Coronary artery (tissue), 2 donors: ENCODE measurements at regions not wholly inside any gene's neighbourhood (a gene's known extent, or its start where the extent isn't known, plus 50 kb on each side); places are given as distances from the start of the nearest gene placed in this dataset.

Experiments used
- DNase-seq: peaks from one replicate; pipeline ENCODE4 v3.0.0-alpha.2; 2017; ENCODE audit warnings: low spot score
- H3K27ac ChIP-seq, 2 donors: fragments of 200-600 bp; sonication (generic); one replicate each; pipeline ENCODE4 v1.5.1; 2016 to 2019
- H3K4me3 ChIP-seq: fragments of 200-600 bp; sonication (generic); 2 replicates; pipeline ENCODE4 v1.5.1; 2016; ENCODE audit warnings: mild to moderate bottlenecking, moderate library complexity
- TF ChIP-seq, protein P1 (sequence below): fragments of 200-600 bp; sonication (generic); IDR thresholded peaks from one replicate; pipeline ENCODE4 v1.5.1; 2019; ENCODE audit warnings: antibody characterized with exemption

DNA sequence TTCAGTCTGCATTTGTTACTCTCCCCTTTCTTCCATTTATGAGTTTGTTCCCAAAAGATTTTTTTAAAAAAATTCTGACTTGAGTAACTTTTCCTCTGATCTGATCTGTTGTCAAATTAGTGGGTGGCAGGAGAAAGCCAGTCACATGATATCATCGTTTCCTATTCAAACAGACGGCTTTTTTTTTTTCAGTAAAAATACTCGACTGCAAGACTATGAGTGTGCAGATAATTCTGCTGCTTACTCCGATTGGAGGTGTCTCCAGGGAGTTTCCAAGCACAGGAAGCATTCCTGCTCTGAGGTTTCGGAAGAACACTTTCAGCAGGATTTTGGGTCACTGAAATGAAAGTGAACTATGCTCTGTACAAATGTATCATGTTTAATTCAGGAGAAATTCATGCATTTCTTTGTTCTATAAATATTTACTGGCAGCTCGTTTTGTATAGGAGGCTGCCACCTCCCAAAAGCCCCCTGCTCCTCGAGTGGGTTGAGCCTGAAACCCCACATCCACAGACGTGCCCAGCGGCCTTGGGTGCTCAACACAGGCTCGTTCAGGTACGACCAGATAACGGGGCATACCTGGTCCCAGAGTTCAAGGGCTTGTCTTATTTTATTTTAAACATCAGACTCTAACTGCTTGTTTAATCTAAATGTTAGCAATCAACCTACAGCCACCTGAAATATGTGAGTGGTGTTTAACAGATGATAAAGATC lies 126.9 kb upstream of the ZNF516 start:
- TF ChIP-seq, protein P1, sequence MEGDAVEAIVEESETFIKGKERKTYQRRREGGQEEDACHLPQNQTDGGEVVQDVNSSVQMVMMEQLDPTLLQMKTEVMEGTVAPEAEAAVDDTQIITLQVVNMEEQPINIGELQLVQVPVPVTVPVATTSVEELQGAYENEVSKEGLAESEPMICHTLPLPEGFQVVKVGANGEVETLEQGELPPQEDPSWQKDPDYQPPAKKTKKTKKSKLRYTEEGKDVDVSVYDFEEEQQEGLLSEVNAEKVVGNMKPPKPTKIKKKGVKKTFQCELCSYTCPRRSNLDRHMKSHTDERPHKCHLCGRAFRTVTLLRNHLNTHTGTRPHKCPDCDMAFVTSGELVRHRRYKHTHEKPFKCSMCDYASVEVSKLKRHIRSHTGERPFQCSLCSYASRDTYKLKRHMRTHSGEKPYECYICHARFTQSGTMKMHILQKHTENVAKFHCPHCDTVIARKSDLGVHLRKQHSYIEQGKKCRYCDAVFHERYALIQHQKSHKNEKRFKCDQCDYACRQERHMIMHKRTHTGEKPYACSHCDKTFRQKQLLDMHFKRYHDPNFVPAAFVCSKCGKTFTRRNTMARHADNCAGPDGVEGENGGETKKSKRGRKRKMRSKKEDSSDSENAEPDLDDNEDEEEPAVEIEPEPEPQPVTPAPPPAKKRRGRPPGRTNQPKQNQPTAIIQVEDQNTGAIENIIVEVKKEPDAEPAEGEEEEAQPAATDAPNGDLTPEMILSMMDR: no peak
- H3K27ac ChIP-seq: no peak overlapping the region
- H3K4me3 ChIP-seq: no peak overlapping the region
- no peak for DNase-seq

DNA sequence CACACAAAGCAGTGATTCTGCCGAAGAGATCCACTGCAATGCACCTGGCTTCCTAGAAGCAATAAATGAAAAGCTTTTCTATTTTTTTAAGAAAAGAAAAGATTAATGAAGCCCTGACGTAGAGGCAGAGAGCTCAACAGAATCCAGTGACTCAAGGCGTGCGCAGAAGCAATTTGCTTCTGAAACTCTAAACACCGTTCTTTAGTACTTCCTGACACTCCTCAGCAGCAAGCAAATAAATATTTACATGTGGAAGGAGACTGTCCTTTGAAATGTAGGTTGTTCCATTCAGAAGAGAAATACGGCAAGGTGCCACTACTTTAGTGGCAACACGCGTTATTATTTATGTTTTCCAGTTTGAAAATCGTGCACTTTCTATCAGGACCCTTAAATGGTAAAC lies 126.2 kb upstream of the ZNF516 start:
- TF ChIP-seq, protein P1: no peak
- Histone ChIP-seq H3K4me3 (no peak overlapping the region), H3K27ac (no peak overlapping the region)
- DNase-seq: no peak

DNA sequence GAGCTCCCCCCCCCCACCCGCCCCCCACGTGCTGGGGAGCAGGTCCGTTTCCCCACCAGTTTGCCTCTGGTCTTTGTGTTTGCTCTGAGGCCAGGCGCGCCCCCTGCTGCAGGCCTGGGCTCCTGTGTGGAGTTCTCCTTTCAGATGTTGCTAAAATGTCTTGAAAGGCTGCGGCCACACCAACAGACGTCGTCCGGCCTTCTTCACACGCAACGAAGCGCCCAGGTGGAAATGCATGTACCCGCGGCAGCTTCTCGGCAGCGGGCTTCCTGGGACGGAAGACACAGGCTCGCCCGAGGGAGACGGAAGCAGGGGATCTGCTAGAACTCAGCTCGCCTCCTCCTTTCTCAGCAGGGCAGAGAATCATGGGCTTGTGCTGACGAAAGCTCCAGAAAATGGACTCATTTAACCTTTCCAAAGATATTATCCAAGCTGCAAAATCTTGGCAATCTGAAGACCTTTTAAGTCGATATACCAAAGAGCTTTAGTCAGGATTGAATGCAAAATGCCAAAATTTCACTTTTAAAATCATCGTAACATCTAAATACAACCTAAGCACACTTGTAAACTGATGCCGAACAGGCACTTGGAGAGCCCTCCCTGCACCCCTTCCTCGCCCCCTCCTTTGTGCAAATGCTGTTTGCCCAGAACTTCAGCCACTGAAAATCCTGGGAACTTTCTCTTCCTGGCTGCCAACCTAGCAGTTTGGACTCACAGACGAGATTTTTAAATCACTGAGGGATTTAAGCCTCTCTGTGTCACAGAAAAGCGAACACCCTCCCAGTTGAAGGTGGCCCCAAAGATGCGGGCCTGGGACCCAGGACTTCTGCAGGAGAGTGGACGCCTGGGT lies 125.5 kb upstream of the ZNF516 start:
- TF ChIP-seq, protein P1: peak; percentile 39
- no peak for DNase-seq
- Histone ChIP-seq H3K27ac (peak overlapping the region in 1 of 2 donors; percentile 72), H3K4me3 (peak overlapping the region; percentile 74)

DNA sequence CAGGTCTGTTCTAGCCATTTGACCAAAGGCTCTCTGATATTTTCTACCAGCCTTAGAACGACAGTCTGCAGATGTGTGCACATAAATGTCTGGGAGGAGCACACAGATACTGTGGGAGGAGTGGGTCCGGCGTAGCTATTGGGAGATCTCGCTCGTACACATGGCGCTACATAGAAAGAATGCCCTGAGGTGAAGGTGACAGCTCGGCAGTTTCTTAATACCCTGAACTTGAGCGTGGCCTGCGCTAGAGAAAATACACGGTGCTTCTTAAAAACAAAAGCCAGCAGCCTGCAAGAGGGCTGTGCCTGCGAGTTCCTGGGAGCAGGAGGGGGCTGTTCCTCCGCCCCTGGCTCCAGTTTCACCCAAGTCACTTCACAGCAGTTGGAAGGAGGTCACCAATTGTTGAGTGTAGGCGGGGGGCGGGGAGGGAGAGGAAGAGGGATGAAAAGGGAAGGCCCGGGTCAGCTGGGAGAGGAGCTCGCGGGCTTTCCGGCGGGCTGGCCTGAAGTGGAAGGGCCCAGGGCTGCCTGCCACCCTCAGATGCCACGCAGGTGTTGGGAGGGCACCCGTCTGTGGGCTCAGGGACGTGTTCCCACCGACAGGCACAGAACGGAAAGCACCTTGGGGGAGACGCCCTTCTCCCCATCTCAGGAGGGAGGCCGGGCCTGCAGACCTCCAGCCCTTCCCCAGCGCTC lies 124.7 kb upstream of the ZNF516 start:
- H3K4me3 ChIP-seq: peak overlapping the region; percentile 74
- TF ChIP-seq, protein P1: no peak
- peak overlapping the region in 1 of 2 donors; percentile 72 for H3K27ac ChIP-seq
- DNase-seq: no peak

DNA sequence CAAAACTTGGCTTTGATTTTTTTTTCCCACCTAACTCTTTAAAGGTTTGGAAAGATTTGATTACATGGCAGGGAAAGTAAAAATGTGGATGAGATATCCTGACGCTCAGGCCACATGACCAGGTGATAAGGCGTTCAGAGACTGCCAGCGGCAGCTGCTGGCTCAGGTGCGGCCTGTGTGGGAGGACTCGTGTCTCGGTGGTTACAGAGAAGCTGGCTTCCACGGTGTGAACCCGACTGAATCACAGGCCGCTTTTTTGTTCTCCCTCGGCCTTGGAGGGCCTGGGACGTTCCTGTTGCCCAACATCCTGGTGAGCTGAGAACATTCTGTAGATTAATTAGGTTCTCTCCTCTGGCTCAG lies 124.2 kb upstream of the ZNF516 start:
- DNase-seq: no peak
- Histone ChIP-seq H3K27ac (peak overlapping the region in 1 of 2 donors; percentile 72), H3K4me3 (peak overlapping the region; percentile 74)

DNA sequence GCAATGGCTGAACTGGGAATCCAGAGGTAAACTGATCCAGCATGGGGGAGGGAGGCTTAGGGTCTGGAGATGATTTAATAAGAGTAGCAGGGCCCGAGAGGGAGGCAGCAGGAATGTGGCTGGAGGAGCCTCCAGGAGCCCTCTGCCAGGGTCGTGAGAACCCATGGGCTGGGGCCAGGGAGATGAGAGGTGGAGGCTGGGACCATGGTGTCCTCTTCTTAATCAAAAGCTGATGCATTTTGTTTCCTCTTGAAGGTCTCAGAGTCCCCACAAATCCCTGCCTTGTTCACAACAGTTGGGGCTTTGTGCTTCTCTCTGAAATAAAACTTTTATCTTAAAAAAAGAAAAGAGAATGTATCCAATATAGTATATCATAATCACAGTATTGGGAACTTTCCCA lies 123.7 kb upstream of the ZNF516 start:
- no peak for DNase-seq
- Histone ChIP-seq H3K4me3 (no peak overlapping the region), H3K27ac (no peak overlapping the region)
- TF ChIP-seq, protein P1: no peak

More for the DNA sequence above, 124.2 kb upstream of the ZNF516 start:
- TF ChIP-seq, protein P1: no peak
